ENCODE measurements at regions not wholly inside any gene's neighbourhood (a gene's known extent, or its start where the extent isn't known, plus 50 kb on each side); places are given as distances from the start of the nearest gene placed in this dataset.

- ChIA-PET POLR2A (no interaction called here), CTCF (no interaction called here)
- DNase-seq (ENCODE audit: extremely low spot score): no peak
- no peak for TF ChIP-seq CTCF (IDR thresholded peaks at IDR 0.05; ENCODE audit: control extremely low read depth, extremely low read depth, low read depth, missing control alignments)
Measured at GRCh38 chr15:98043160-98044014, 82.9 kb downstream of the ARRDC4 start.

- CTCF ChIA-PET: interaction anchor here (1.3 to 1.5 kb wide), 2 partner anchors 10 to 16 kb away, joined by 3 read pairs; no protein-coding TSS in a partner anchor
Measured at GRCh38 chr15:98051734-98052133, 91.2 kb downstream of the ARRDC4 start.

GRCh38 chr15:98057453-98057852, 97.0 kb downstream of the ARRDC4 start:
- ChIA-PET POLR2A (no interaction called here), CTCF (no interaction called here)
- TF ChIP-seq CTCF (IDR thresholded peaks at IDR 0.05; ENCODE audit: control extremely low read depth, extremely low read depth, low read depth, missing control alignments): no peak
- DNase-seq (ENCODE audit: extremely low spot score): no peak

More at GRCh38 chr15:98051734-98052133, 91.2 kb downstream of the ARRDC4 start:
- TF ChIP-seq CTCF (IDR thresholded peaks at IDR 0.05; ENCODE audit: control extremely low read depth, extremely low read depth, low read depth, missing control alignments): no peak
- no peak for DNase-seq (ENCODE audit: extremely low spot score)
- POLR2A ChIA-PET: no interaction called here

GRCh38 chr15:98062869-98063268, 102.4 kb downstream of the ARRDC4 start:
- ChIA-PET POLR2A (interaction anchor here (0.7 kb wide), 1 partner anchor 165 kb away, joined by 3 read pairs; no protein-coding TSS in a partner anchor), CTCF (no interaction called here)
- TF ChIP-seq CTCF (IDR thresholded peaks at IDR 0.05; ENCODE audit: control extremely low read depth, extremely low read depth, low read depth, missing control alignments): no peak
- DNase-seq (ENCODE audit: extremely low spot score): no peak

GRCh38 chr15:98063315-98063714, 102.8 kb downstream of the ARRDC4 start:
- no peak for DNase-seq (ENCODE audit: extremely low spot score)
- CTCF ChIA-PET: no interaction called here
- POLR2A ChIA-PET: interaction anchor here (0.7 kb wide), 1 partner anchor 165 kb away, joined by 3 read pairs; no protein-coding TSS in a partner anchor
- no peak for TF ChIP-seq CTCF (IDR thresholded peaks at IDR 0.05; ENCODE audit: control extremely low read depth, extremely low read depth, low read depth, missing control alignments)

GRCh38 chr15:98063871-98064270, 103.4 kb downstream of the ARRDC4 start:
- POLR2A ChIA-PET: no interaction called here
- no peak for TF ChIP-seq CTCF (IDR thresholded peaks at IDR 0.05; ENCODE audit: control extremely low read depth, extremely low read depth, low read depth, missing control alignments)
- no peak for DNase-seq (ENCODE audit: extremely low spot score)
- CTCF ChIA-PET: no interaction called here

Data from GM10248 (cell line).